HuH-7 (cell line): ENCODE measurements at regions not wholly inside any gene's neighbourhood (a gene's known extent, or its start where the extent isn't known, plus 50 kb on each side); places are given as distances from the start of the nearest gene placed in this dataset.
"Not testable (repeated sequence)": the region's sequence is repeated elsewhere in the genome, so short reads cannot be mapped to it uniquely, and the experiment has no call there.

ENCODE experiments used
- DNase-seq: peaks from one replicate; pipeline ENCODE4 v3.0.0; 2011; ENCODE audit warnings: low spot score

DNA sequence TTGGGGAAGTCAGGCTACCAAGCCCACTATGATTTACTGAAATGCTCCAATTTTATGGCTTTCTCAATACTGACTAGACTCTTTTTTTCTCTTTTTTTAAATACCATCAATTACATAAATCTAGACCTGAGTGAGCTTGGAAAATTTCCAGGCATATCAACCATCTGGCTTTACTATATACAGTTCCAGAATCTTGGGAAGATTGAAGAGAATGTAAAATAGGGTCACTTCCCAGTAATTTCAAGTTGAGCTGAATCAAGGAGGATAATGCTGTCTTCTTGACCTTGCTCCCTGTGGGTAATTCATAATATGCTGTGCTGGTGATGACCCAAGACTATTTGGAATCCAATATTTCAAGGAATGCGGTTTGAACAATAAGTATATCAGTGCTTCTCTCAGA is 108.1 kb downstream of the MAP3K21 start:
- DNase-seq: no peak

DNA sequence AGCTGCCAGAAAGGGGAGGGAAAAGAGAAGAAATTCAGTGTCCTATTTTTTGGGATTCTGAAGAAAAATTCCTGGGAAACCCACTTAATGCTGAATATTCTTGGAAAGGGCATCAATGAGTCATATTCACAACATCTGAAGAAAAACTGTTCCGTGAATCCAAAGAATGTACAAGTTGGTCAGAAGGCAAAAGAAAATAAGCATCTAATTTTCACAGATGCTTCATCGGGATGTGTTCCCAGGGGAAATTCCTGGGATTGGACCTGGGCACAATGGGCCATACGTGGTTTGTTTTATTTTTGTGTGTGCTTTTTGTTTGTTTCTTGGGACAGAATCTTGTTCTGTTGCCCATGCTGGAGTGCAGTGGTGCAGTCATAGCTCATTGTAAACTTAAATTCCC is 112.2 kb downstream of the MAP3K21 start:
- DNase-seq: no peak

DNA sequence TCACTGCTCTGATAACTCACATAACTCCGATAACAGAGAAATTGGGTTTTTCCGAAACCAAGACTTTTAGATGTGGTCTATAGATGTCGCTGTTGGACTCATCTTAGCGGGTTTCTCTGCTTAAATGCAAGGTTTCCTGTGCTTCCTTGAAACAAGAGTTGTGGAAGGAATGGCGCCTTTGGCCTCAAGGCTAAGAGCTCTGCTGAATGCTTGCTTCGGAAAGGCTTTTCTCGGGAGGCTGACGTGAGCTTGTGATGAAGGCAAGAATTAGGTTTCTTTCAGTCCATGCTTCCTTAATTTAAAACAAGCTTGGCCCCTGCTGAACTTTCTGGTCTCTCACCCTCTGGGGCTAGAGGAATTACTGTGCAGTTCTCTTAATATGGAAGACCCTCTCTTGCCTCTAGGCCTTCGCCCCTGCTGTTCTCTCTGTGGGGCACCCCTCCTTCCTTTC is 113.5 kb downstream of the MAP3K21 start:
- DNase-seq: peak; percentile 42

DNA sequence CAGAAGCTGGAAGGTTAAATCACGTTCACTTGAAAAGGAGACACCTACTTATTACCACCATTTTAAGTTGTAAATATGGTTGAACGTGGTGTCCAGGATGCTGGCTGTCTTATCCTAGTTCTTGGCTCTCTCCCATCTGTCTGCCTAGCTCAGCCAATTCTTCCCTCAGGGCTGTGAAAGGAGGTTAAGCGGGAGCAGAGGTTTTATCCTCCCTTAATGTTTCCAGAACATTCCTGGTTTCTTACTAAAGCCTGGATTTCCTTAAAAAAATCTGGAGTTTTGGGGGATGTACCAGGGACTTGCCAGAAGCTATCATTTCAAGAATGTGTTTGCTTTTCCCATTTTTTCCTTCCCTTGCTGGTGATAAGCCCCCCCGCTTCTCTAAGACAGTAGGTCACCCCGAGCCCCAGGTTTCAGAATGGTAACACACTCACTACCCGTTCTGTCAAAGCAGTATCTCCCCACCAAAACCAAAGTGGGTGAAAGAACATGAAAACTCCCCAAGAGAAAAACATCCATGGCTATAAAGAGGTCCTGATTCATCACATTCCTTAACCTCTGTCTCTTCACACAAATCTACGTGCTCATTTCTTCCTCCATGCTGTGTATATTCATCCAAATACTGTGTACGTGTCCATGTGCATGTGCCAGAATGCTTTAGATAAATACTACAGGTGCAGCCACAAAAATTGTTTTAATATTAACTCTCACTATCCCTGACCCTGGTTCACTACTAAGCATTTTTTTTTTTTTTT is 114.7 kb downstream of the MAP3K21 start:
- DNase-seq: no peak

DNA sequence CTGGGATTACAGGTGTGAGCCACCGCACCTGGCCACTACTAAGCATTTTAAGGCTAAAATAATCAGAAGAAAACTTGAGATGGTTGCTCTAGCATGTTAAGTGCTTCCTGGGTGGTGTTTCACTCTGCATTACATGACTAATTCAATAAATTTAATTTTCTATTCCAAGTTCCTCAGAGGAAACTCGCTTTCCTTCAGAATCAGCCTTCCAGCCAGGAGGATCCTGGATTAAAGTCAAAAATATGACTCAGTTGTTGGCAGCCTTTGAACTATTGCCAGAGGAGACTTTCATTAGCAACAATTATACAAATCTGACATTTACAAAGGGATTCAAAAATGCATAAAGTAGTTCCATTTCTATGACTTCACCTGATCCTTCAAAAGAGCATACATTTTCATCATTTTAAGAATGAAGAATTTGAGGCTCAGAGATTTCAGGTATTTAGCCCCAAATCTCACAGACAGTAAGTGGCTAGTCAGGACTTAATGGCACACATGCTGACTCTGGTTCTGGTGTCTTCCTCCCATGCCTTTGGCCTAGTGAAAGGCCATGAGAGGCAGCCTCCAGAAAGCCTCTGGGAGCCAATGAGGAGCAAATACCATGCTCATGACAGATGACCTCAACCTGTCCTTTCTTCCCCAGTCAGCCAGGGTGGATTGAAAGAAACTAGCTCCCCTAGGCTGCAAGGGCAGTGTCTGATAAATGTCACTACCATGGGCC is 115.7 kb downstream of the MAP3K21 start:
- DNase-seq: no peak

DNA sequence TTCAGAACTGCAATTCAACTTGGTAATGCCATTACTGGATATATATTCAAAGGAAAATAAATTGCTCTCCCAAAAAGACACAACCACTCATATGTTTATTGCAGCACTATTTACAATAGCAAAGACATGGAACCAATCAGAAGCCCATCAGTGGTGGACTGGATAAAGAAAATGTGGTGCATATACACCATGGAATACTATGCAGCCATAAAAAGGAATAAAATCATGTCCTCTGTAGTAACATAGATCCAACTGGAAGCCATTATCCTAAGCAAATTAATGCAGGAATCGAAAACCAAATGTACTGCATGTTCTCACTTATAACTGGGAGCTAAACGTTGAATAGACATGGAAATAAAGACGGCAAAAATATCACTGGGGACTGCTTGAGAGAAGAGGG is 117.0 kb downstream of the MAP3K21 start:
- no peak for DNase-seq

DNA sequence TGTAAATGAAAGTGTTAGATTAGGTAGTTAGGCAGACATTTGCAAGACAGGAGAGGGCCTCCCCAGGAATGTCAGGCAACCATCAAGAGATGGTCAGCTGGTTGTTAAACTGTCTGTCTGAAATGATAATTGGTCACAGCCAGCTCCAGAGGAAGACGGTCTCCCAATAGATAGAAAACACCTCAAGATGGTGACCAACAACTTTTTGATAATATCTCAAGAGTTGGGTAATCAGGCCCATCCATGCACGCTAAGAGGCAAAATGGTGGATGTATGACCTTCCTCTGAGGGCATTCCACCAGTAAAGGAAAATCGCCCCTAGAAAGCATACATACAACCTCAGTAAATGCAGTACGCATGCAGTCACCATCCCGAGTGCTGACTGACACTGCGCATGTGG is 118.2 kb downstream of the MAP3K21 start:
- DNase-seq: no peak

DNA sequence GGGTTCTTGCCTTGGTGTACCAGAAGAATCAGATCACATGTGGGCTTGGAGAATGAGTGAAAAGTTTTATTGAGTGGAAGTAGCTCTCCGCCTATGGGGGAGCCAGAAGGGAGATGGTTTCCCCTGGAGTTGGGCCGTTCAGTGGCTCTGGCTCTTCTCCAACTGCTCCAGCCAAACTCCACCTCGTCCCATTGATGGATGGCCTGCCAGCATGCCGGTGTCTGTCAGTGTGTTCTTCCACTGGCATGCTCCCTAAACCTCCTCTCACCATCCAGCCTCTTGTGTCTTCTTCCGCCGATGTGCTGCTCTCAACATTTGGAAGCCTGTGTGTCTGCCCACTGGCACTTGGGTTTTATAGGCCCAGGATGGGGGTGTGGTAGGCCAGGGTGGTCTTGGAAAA is 119.4 kb downstream of the MAP3K21 start:
- no peak for DNase-seq

DNA sequence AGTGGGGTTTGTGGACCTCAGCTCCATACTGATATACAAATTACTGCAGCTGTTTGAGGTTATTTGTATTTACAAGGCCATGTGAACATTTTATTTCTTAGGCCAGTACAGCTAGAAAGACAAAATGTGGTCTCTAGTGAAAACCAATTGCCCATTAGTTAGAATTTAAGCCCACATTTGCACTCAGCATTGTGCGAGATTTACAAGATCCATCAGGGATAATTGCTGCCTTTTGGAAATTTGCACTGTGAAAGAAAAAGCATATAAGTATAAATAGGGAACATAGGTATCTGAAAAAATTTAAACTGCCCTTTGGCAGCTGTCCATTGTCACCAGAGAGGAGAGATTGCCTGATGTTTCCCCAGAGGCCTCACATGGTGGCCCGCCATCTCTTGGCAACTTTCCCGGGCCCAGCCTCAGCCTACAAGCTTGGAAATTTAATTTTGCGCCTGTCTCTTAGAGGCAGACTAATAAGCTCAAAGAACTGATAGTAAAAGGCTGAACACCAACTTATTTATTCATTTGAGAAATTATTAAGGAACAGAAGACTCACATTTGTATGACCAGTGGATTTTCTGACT is 120.7 kb downstream of the MAP3K21 start:
- no peak for DNase-seq

DNA sequence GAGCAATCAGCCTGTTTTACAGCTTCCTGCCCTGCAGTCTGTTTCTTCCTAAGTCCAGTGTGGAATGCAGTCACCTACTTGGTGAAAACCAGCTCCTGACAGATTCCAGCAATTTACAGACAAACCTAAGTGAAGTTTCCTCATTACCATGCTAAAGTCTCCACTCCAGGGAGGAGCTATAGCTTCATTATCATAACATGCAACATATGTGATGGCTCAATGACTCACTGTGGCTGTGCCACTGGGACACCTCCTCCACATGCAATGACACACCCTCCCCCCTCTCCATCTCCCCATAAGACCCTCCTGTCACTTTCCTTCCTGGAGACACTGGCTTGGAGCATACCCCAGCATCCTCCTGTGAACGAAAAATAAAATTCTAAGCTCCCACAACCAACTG is 125.2 kb downstream of the MAP3K21 start:
- DNase-seq: no peak

DNA sequence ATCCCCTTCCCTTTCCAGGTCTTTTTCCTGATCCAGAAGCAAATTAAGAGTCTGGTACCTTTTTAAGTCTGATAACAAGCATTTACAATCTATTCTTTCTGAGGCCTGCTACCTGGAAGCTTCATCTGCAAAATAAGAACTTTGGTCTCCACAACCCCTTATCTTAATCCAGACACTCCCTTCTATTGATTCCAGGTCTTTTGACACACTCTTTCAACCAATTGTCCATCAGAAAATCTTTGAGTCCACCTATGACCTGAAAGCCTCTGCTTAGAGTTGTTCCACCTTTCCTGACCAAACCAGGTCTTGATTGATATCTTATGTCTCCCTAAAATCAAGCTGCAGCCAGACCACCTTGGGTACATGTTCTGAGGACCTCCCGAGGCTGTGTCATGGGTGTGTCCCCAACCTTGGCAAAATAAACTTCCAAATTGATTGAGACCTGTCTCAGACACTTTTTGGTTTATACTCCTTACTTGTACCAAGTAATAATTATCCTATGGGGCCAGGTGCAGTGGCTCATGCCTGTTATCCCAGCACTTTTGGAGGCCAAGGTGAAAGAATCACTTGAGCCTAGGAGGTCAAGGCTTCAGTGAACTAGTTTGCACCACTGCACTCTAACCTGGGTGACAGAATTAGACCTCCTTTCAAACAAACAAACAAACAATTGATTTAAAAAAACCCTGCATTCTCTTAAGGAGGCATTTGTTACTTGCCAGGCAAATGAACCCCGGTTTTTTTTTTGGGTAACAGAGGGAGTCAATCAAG is 126.1 kb downstream of the MAP3K21 start:
- DNase-seq: no peak

DNA sequence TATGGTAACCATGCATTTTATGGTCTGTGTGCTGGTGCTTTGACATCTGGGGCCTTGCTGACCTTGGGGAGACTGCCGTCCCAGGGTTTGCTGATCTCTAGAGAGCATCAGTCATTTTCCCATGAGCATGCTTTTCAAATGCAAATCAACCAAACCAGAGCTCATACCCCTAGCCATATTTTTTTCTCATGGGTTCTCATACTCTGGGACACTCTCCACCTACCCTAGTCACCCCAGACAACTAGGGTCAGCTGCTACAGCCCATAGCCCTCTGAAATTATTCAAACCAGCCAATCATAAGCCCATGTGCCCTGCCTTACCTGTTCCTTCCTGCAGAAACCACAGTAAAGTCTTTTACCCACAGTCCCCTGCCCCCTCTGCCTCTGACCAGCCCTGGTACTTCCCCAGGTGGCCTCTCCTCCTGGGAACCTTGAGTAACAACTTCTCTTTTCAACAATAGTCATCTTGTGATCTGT is 132.0 kb downstream of the MAP3K21 start:
- DNase-seq: no peak

DNA sequence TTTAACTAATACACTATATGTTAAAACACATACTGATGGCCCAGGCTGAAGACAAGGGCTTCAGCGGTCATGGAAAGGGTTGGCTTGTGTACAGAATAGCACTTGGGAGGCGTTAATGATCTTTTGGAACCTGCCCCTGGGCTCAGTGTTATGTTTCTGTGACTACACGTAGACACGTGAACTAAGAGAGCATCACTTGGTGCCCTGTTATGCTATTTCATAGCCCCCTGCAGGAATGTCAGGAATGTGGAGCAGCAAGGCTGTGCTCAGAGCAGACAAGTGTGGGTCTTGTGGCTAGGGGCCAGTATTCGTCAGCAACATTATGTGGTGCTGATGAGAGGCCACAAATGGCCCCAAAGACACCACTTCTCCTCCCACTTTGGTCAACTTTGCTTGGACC is 132.4 kb downstream of the MAP3K21 start:
- DNase-seq: peak; percentile 39

DNA sequence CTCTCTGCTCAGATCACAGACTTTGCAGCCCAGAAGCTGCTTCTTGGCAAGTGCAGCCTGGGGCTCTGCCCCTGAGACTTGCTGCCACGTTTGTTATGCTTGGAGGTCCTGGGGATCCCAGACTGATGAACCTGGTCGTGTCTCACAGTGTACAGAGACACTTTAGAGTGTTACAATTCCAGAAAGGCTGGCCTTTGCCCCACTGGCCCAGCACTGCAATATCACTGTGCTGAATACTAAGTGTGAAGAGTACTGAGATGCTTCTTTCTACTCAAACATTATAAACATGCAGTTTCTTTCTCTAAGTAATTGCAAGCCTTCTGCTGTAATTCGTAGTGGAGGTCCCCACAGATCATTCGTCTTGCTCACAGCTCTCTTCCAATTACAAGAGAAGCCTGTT is 133.2 kb downstream of the MAP3K21 start:
- no peak for DNase-seq

DNA sequence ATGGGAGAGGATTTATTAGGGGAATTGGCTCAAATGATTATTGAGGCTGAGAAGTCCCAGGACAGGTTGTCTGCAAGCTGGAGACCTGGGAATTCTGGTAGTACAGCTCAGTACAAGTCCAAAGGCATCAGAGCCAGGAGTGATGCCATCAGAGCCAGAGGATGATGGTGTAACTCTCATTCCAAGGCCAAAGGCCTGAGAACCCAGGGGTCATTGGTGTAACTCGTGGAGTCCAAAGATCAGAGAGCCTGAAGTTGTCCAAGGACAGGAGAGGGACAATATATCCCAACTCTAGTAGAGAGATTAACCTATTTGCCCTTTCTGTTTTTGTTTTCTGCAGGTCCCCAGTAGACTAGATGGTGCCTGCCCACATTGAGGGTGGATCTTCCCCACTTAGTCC is 134.3 kb downstream of the MAP3K21 start:
- no peak for DNase-seq

DNA sequence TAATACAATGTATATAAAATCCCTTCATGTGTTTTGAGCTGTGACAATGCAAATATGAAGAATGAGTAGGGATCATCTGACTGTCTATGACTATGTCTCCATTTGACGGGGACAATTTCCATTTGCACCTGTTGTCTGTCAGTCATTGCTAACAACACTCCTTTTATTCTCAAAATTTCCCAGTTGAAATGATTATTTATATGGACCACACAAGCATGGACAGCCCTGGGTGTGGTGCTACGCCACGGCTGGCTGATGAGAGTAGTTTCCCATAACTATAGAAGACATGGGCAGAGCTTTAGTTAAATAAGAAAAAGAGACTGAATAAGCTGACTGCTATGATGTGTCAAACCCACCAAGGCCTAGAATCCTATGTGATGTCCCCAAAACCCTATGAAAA is 135.8 kb downstream of the MAP3K21 start:
- DNase-seq: no peak

DNA sequence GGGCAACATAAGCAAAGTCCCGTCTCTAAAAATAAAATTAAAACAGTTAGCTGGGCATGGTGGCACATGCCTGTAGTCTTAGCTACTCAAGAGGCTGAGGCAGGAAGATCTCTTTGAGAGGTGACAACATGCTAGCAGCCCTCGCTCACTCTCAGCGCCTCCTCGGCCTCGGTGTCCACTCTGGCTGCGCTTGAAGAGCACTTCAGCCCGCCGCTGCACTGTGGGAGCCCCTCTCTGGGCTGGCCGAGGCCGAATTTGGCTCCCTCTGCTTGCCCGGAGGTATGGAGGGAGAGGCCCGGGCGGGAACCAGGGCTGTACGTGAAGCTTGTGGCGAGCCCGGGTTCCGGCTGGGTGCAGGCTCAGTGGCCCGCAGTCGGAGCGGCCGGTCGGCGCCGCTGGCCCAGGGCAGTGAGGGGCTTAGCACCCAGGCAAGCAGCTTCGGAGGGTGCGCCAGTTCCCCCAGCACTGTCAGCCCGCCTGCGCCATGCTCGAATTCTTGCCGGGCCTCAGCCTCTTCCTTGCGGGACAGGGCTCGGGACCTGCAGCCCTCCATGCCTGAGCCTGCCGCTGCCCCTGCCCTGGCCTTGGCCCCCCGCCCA is 138.3 kb downstream of the MAP3K21 start:
- no peak for DNase-seq

DNA sequence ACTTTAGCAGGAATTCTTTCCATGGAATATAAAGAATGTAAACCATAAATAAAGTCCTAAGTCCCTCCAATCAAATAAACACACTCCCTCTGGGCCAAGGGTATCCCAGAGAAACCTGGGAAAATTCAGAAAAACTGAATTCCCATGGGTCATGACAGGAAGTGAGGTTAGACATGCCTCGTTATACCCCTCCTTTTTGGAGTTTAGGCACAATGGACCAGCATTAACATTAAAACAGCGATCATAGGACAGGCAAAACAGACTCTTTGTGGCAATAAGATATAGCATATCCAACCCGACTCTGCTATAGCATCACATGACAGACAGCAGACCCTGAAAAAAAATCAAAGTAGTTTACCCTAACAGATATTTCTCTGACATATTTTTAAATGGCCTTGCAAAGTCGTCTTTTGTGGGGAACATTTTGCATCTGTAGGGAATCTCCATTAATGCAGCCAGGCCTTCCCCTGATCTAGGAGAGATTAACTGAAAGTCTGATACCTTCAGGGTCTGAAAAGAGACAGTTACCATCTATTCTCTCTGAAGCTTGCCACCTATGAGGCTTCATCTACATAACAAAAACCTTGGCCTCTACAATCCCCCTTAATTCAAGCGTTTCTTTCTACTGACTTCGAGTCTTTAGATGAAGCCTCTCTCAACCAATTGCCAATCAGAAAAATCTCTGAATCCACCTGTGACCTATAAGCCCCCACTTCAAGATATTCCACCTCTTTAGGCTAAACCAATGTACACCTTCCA is 143.0 kb upstream of the KCNK1 start:
- DNase-seq: no peak

DNA sequence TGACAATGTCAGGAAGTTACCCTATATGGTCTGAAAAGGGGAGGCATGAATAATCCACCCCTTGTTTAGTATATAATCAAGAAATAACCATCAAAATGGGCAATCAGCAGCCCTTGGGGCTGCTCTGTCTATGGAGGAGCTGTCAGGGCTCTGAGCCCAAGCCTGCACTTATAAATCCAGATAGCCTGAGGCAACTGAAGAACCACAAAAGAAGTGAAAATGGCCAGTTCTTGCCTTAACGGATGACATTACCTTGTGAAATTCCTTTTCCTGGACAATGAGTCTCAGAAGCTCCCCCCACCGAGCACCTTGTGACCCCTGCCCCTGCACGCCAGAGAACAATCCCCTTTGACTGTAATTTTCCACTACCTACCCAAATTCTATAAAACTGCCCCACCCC is 142.1 kb upstream of the KCNK1 start:
- not testable (repeated sequence) for DNase-seq

DNA sequence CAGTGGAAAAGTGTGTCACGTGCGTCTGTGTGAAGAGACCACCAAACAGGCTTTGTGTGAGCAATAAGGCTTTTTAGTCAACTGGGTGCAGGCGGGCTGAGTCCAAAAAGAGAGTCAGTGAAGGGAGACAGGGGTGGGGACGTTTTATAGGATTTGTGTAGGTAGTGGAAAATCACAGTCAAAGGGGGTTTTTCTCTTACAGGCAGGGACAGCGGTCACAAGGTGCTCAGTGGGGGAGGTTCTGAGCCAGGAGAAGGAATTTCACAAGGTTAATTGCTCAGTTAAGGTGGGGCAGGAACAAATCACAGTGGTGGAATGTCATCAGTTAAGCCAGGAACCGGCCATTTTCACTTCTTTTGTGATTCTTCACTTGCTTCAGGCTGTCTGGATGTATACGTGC is 141.1 kb upstream of the KCNK1 start:
- DNase-seq: not testable (repeated sequence)

DNA sequence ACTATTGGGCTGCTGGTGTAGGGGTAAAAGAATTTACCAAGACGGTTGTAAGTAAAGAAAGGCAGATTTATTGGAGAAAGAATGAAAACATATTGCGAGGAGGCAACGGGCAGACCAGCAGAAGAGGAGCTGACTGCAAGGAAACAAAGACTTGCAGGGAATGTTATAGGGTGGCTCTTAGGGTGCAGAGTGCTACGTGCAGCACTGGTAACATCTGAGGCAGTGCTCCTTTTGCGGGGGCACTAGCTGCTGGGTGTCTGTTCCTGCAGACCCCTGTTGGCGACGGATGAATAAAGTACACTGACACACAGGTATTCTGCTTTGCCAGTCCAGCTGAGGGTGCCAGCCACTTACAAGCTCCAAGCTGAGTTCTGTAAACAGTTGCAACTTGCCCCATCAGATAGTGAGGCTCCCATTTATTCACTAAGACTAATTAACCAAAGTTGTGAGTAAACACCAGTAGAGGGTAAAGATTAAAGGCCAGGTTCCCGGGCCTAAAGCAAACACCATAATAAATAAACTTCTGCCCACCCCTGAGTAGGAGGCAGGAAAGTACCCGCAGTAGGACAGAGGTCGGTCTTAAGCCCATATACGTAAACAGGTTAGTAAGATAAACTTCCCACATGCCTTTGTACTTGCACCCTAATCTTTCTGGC is 140.2 kb upstream of the KCNK1 start:
- peak; percentile 58 for DNase-seq
